ENCODE measurements at regions not wholly inside any gene's neighbourhood (a gene's known extent, or its start where the extent isn't known, plus 50 kb on each side); places are given as distances from the start of the nearest gene placed in this dataset.

DNA sequence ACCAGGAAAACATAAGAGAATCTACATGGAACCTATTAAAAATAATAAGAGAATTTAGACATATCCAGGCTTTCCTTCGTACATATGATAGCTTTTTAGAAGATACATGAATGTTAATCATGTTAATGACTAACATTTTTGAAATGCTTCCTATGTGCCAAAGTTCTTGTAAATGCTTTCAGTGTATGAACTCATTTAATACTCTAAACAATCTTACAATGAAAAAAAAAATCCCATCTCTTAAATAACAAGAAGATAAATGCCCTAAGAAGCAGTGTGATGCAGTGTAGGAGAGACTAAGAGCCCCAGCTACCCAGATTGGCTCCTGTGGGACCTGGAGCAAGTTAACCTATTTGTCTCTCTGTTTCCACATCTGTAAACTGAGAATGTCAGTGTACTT lies 220.4 kb upstream of the MYOCD start:
- 56% methylated on average over 1 of the region's 1 CpG for WGBS
- Histone ChIP-seq H3K4me1 (ENCODE audit: insufficient read depth) (no peaks in the 10 kb centered on the region), H3K36me3 (ENCODE audit: insufficient read depth) (no peaks in the 10 kb centered on the region), H3K4me3 (ENCODE audit: low read depth, low read length) (no peak overlapping the region), H3K27ac (ENCODE audit: low read depth) (no peak overlapping the region)
- no peak for DNase-seq (ENCODE audit: extremely low spot score)

DNA sequence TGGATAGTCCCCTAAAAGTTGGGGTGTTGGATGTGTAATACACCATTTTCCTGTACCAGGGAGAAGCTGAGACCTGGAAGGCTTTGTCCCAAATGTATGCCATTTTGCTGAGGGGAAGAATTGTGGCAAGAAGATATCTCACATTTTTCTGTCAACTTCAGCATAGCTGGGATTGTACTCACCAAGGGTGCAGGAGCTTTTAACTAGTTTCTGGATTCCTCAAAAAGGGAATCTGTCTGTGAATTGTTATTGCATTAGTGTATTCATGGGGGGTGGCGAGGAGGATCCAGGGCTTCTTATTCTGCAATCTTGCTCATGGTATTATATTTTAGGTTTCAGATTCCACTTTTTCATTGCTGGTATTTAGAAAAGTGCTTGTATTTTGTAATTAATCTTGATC lies 208.2 kb upstream of the MYOCD start:
- Histone ChIP-seq H3K4me3 (ENCODE audit: low read depth, low read length) (no peak overlapping the region), H3K27ac (ENCODE audit: low read depth) (no peak overlapping the region), H3K36me3 (ENCODE audit: insufficient read depth) (no peaks in the 10 kb centered on the region), H3K4me1 (ENCODE audit: insufficient read depth) (no peaks in the 10 kb centered on the region)
- DNase-seq (ENCODE audit: extremely low spot score), result no peak
- WGBS, result 89% methylated on average over 1 of the region's 1 CpG

DNA sequence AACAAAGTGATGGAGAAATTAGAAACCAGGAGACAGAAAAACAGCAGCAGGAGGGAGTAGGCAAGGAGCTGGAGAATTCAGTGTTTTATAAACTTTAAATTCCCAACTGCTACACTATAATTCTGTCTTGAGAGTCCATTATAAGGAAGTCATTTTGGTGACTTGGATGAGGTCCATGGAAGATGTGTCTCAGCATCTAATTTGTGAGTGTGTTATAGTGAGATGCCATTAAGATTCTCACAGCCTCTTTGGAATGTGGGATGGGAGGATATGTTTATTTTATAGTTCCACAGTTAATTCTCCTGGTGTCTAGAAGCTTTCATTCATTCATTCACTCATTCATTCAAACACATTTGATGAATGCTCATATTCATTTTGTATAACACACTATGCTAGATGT lies 206.0 kb upstream of the MYOCD start:
- H3K36me3 ChIP-seq (ENCODE audit: insufficient read depth), result no peaks in the 10 kb centered on the region
- H3K27ac ChIP-seq (ENCODE audit: low read depth), result no peak overlapping the region
- no peak for DNase-seq (ENCODE audit: extremely low spot score)
- H3K4me1 ChIP-seq (ENCODE audit: insufficient read depth), result no peaks in the 10 kb centered on the region
- H3K4me3 ChIP-seq (ENCODE audit: low read depth, low read length), result no peak overlapping the region

DNA sequence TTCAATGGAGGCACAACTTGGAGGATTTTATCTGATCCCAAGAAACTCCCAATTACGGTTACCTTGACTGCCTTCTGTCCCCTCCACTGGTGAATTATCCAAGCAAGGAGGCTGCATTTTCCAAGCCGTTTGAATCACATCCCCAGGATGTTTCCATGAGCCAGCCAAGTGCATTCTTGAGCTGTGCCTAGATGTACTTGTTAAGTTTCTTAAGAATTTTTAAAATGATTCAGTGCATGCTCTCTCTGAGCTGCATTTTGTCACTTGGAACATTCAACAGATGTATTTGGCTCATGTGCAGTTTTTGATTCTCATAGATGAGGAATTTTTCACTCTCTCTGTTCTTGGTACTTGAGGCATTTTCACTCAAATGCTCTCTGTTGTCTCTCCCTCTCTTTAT lies 202.6 kb upstream of the MYOCD start:
- no peaks in the 10 kb centered on the region for H3K36me3 ChIP-seq (ENCODE audit: insufficient read depth)
- H3K4me1 ChIP-seq (ENCODE audit: insufficient read depth), result no peaks in the 10 kb centered on the region
- H3K27ac ChIP-seq (ENCODE audit: low read depth), result no peak overlapping the region
- WGBS, result 32% methylated on average over 2 of the region's 2 CpGs
- no peak for DNase-seq (ENCODE audit: extremely low spot score)
- H3K4me3 ChIP-seq (ENCODE audit: low read depth, low read length), result no peak overlapping the region

DNA sequence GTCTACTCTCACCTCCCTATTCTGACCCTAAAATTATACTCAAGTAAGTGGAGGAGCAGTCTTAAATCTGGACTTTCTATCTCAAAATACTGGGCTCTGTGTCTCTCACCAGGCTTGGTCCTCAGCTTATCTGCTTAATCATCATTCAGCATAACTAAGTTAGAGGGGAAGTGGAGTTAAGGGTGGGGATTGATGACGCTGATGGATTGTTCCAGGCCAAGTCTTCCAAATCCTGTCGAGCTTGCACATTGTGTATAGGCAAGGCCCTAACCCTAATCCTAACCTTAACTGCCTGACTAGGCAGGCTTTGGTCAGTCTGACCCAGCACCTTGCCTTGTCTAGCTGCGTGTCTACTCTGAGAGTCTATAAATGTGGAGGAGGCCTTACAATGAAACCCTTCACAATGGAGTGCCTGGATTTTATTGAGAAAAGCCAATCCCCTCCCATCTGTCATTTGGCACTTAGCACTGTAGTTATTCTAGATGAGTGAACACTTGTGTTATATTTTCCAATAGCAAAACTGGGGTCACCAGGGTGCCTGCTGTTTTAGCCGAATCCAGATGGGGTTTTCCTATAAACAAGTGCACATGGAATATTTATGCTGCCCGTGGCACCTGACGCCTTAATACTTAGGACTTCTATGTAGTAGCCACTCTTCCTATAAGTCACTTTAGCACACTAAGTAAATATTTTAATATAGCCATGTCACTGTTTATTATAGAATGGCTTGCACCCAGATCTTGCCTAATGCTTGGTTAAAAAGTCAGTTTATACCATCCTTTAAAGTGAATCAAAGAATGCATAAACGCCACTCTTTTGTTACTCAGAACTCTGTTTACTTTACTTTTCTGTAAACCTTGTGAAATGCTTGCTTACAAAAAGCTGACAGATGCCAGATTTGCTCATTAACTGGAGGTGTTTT lies 193.2 kb upstream of the MYOCD start:
- DNase-seq (ENCODE audit: extremely low spot score), result no peak
- H3K4me1 ChIP-seq (ENCODE audit: insufficient read depth), result no peaks in the 10 kb centered on the region
- H3K36me3 ChIP-seq (ENCODE audit: insufficient read depth), result no peaks in the 10 kb centered on the region
- 49% methylated on average over 7 of the region's 7 CpGs for WGBS
- no peak overlapping the region for H3K4me3 ChIP-seq (ENCODE audit: low read depth, low read length)
- no peak overlapping the region for H3K27ac ChIP-seq (ENCODE audit: low read depth)

DNA sequence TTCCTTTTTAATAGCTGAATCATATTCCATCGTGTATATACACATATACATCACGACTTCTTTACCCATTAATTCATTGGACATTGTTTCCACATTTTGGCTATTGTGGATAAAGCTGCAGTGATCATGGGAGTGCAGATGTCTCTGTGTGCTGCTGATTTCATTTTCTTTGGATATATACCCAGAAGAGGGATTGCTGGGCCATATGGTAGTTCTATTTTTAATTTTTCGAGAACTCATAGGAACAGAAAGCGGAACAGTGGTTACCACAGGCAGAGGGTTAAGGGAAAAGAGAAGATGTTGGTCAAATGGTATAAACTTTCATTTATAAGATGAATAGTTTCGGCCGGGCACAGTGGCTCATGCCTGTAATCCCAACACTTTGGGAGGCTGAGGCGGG lies 187.4 kb upstream of the MYOCD start:
- no peak for DNase-seq (ENCODE audit: extremely low spot score)
- 95% methylated on average over 7 of the region's 7 CpGs for WGBS
- H3K4me3 ChIP-seq (ENCODE audit: low read depth, low read length), result no peak overlapping the region
- H3K4me1 ChIP-seq (ENCODE audit: insufficient read depth), result no peaks in the 10 kb centered on the region
- H3K27ac ChIP-seq (ENCODE audit: low read depth), result no peak overlapping the region
- no peaks in the 10 kb centered on the region for H3K36me3 ChIP-seq (ENCODE audit: insufficient read depth)

GRCh38 chr17:12485361-12485906 lies 180.3 kb upstream of the MYOCD start:
- no peaks in the 10 kb centered on the region for H3K36me3 ChIP-seq (ENCODE audit: insufficient read depth)
- H3K4me3 ChIP-seq (ENCODE audit: low read depth, low read length), result no peak overlapping the region
- no peak overlapping the region for H3K27ac ChIP-seq (ENCODE audit: low read depth)
- 69% methylated on average over 4 of the region's 4 CpGs for WGBS
- DNase-seq (ENCODE audit: extremely low spot score), result no peak
- no peaks in the 10 kb centered on the region for H3K4me1 ChIP-seq (ENCODE audit: insufficient read depth)

DNA sequence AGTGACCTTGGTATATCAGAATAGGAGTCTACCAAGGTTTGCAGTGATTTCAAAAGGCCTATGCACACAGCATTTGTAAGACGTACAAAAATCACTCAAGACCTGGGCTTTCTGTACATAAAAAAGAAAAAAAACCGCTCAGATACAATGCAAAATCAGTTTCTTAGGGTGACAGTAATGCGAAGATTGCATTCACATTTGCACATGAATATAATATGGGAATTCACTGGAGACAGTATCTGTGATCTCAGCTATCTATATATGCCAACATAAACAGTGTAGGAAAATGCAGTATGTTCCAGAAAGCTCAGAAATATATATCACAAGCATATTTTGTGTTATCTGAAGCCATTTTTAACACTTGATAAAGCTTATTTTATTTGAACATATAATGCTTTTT lies 176.4 kb upstream of the MYOCD start:
- H3K4me1 ChIP-seq (ENCODE audit: insufficient read depth), result no peaks in the 10 kb centered on the region
- 82% methylated on average over 3 of the region's 3 CpGs for WGBS
- no peak overlapping the region for H3K4me3 ChIP-seq (ENCODE audit: low read depth, low read length)
- DNase-seq (ENCODE audit: extremely low spot score), result no peak
- no peak overlapping the region for H3K27ac ChIP-seq (ENCODE audit: low read depth)
- no peaks in the 10 kb centered on the region for H3K36me3 ChIP-seq (ENCODE audit: insufficient read depth)

GRCh38 chr17:12492450-12492849 lies 173.2 kb upstream of the MYOCD start:
- no peak for DNase-seq (ENCODE audit: extremely low spot score)
- Histone ChIP-seq H3K36me3 (ENCODE audit: insufficient read depth) (no peaks in the 10 kb centered on the region), H3K27ac (ENCODE audit: low read depth) (no peak overlapping the region), H3K4me1 (ENCODE audit: insufficient read depth) (no peaks in the 10 kb centered on the region), H3K4me3 (ENCODE audit: low read depth, low read length) (no peak overlapping the region)
- 29% methylated on average over 3 of the region's 3 CpGs for WGBS

- no peaks in the 10 kb centered on the region for H3K4me1 ChIP-seq (ENCODE audit: insufficient read depth)
- H3K4me3 ChIP-seq (ENCODE audit: low read depth, low read length), result no peak overlapping the region
- 69% methylated on average over 2 of the region's 2 CpGs for WGBS
- no peak overlapping the region for H3K27ac ChIP-seq (ENCODE audit: low read depth)
- no peaks in the 10 kb centered on the region for H3K36me3 ChIP-seq (ENCODE audit: insufficient read depth)
- DNase-seq (ENCODE audit: extremely low spot score), result no peak
Observed at GRCh38 chr17:12505866-12506265, 159.8 kb upstream of the MYOCD start.

GRCh38 chr17:12507026-12507595 lies 158.6 kb upstream of the MYOCD start:
- no peaks in the 10 kb centered on the region for H3K36me3 ChIP-seq (ENCODE audit: insufficient read depth)
- DNase-seq (ENCODE audit: extremely low spot score), result no peak
- H3K27ac ChIP-seq (ENCODE audit: low read depth), result no peak overlapping the region
- WGBS, result 55% methylated on average over 9 of the region's 9 CpGs
- no peaks in the 10 kb centered on the region for H3K4me1 ChIP-seq (ENCODE audit: insufficient read depth)
- H3K4me3 ChIP-seq (ENCODE audit: low read depth, low read length), result no peak overlapping the region

DNA sequence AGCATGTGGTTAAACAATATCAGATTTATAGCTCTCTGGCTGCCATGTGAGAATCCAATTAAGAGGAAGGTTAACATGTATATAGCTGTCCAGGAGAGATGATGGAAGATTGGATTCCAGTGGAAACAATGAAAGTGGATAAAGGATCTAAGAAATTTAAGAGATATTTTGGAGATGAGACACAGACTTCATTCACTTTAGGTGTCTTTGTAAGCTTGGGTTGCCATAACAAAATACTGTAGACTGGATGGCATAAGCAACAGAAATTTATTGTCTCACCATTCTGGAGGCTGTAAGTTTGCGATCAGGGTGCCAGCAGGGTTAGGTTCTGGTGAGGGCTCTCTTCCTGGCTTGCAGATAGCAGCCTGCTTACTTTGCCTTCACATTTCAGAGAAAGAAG lies 155.9 kb upstream of the MYOCD start:
- no peak overlapping the region for H3K27ac ChIP-seq (ENCODE audit: low read depth)
- WGBS, result 85% methylated on average over 1 of the region's 1 CpG
- no peaks in the 10 kb centered on the region for H3K36me3 ChIP-seq (ENCODE audit: insufficient read depth)
- H3K4me3 ChIP-seq (ENCODE audit: low read depth, low read length), result no peak overlapping the region
- H3K4me1 ChIP-seq (ENCODE audit: insufficient read depth), result no peaks in the 10 kb centered on the region
- DNase-seq (ENCODE audit: extremely low spot score), result no peak

- Histone ChIP-seq H3K36me3 (ENCODE audit: insufficient read depth) (no peaks in the 10 kb centered on the region), H3K4me1 (ENCODE audit: insufficient read depth) (no peaks in the 10 kb centered on the region), H3K27ac (ENCODE audit: low read depth) (no peak overlapping the region), H3K4me3 (ENCODE audit: low read depth, low read length) (no peak overlapping the region)
- no peak for DNase-seq (ENCODE audit: extremely low spot score)
- WGBS, result 42% methylated on average over 3 of the region's 3 CpGs
Observed at GRCh38 chr17:12510535-12510934, 155.2 kb upstream of the MYOCD start.

GRCh38 chr17:12512694-12513355 lies 152.9 kb upstream of the MYOCD start:
- H3K27ac ChIP-seq (ENCODE audit: low read depth), result no peak overlapping the region
- no peak for DNase-seq (ENCODE audit: extremely low spot score)
- H3K4me3 ChIP-seq (ENCODE audit: low read depth, low read length), result no peak overlapping the region
- H3K4me1 ChIP-seq (ENCODE audit: insufficient read depth), result no peaks in the 10 kb centered on the region
- 51% methylated on average over 4 of the region's 4 CpGs for whole genome bisulfite sequencing
- no peaks in the 10 kb centered on the region for H3K36me3 ChIP-seq (ENCODE audit: insufficient read depth)

Measured in urinary bladder (tissue), 3 donors.